ENCODE measurements at regions not wholly inside any gene's neighbourhood (a gene's known extent, or its start where the extent isn't known, plus 50 kb on each side); places are given as distances from the start of the nearest gene placed in this dataset.

DNA sequence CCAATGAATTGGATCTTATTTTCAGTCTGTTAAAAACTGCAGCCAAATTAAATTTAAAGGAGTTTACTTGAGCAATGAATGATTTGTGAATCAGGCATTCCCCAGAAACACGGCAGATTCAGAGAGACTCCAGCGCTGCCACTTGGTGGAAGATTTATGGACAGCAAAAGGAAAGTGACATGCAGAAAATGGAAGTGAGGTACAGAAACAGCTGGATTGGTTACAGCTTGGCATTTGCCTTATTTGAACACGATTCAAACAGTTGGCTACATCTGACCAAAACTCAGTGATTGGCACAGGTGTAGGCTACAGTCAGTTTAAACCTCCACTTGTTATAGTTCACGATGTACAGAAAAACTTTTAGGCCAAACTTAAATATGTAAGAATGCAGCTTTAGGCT lies 257.6 kb upstream of the IMPG1 start:
- no peak for DNase-seq

DNA sequence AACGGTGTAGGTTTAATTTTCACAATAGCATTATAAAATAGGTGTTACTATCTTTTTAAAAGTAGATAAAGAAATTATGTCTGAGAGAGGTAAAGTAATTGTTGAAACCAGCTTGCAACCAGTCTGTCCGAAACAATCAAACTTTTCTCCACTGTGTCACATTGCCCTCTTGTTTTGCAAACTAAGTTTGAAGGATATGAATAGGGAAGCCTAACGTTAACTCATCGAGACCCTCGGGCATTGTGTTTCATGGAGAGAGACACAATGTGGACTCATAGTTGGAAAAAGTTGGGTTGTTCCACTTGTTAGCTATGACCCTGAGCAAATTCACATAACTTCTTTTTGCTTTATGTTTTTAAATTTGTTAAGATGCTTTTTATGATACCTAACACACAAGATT lies 254.4 kb upstream of the IMPG1 start:
- DNase-seq = no peak

All from activated CD4-positive, alpha-beta T cell treated with anti-CD3 and anti-CD28 coated beads, Interleukin-2, Interleukin-6, amounts not matched to agents 100 ng/mL and 50 ng/mL, durations not matched to agents 16 hours and 8 hours (primary cell).